Frontal cortex (tissue), 3 donors: ENCODE measurements at regions not wholly inside any gene's neighbourhood (a gene's known extent, or its start where the extent isn't known, plus 50 kb on each side); places are given as distances from the start of the nearest gene placed in this dataset.
A peak's percentile ranks its signal among the peaks of the same experiment; 100 is the strongest.

Experiments
- DNase-seq, 2 donors: peaks; one replicate each; pipeline ENCODE4 v3.0.0; 2012; ENCODE audit warnings: low spot score in 2 of 2
- FAIRE-seq: peaks from 2 replicates; lab custom pipeline; 2012; peaks lifted over from hg19 to GRCh38; lab: Jason Lieb, UNC
- donor health status: control.
- donor health status: control.
- donor health status: control.

- no peak for DNase-seq
- no peak for FAIRE-seq
Observed at GRCh38 chr16:62462971-62463370, 426.7 kb upstream of the CDH8 start.

- no peak for DNase-seq
- FAIRE-seq, result no peak
Observed at GRCh38 chr16:62450291-62450690, 414.1 kb upstream of the CDH8 start.

GRCh38 chr16:62445909-62446308 lies 409.7 kb upstream of the CDH8 start:
- DNase-seq, result no peak
- no peak for FAIRE-seq

GRCh38 chr16:62424206-62424605 lies 388.0 kb upstream of the CDH8 start:
- no peak for FAIRE-seq
- DNase-seq, result no peak

GRCh38 chr16:62408760-62409159 lies 372.5 kb upstream of the CDH8 start:
- no peak for DNase-seq
- FAIRE-seq, result no peak

GRCh38 chr16:62406387-62406786 lies 370.1 kb upstream of the CDH8 start:
- no peak for DNase-seq
- no peak for FAIRE-seq

GRCh38 chr16:62404842-62405611 lies 368.8 kb upstream of the CDH8 start:
- DNase-seq (no peak), FAIRE-seq (no peak)

GRCh38 chr16:62392698-62393097 lies 356.5 kb upstream of the CDH8 start:
- DNase-seq, result no peak
- no peak for FAIRE-seq

- DNase-seq, result no peak
- FAIRE-seq, result no peak
Observed at GRCh38 chr16:62391940-62392339, 355.7 kb upstream of the CDH8 start.

- DNase-seq, result no peak
- FAIRE-seq, result no peak
Observed at GRCh38 chr16:62391134-62391533, 354.9 kb upstream of the CDH8 start.

GRCh38 chr16:62390214-62390613 lies 354.0 kb upstream of the CDH8 start:
- DNase-seq (no peak), FAIRE-seq (no peak)

GRCh38 chr16:62386411-62386810 lies 350.2 kb upstream of the CDH8 start:
- FAIRE-seq, result no peak
- DNase-seq, result no peak

GRCh38 chr16:62383941-62384340 lies 347.7 kb upstream of the CDH8 start:
- FAIRE-seq (no peak), DNase-seq (no peak)

GRCh38 chr16:62370445-62370844 lies 334.2 kb upstream of the CDH8 start:
- FAIRE-seq (no peak), DNase-seq (no peak)

- no peak for FAIRE-seq
- DNase-seq, result peak in 1 of 2 donors; percentile 2
Observed at GRCh38 chr16:62363501-62363900, 327.3 kb upstream of the CDH8 start.

GRCh38 chr16:62353355-62353754 lies 317.1 kb upstream of the CDH8 start:
- FAIRE-seq (no peak), DNase-seq (no peak)

GRCh38 chr16:62342216-62342615 lies 306.0 kb upstream of the CDH8 start:
- FAIRE-seq (no peak), DNase-seq (no peak)

- no peak for DNase-seq
- FAIRE-seq, result no peak
Observed at GRCh38 chr16:62335356-62335755, 299.1 kb upstream of the CDH8 start.

GRCh38 chr16:62321606-62322005 lies 285.4 kb upstream of the CDH8 start:
- DNase-seq (no peak), FAIRE-seq (no peak)

- FAIRE-seq (no peak), DNase-seq (peak in 1 of 2 donors; percentile 8)
Observed at GRCh38 chr16:62298600-62298999, 262.4 kb upstream of the CDH8 start.

- DNase-seq (no peak), FAIRE-seq (no peak)
Observed at GRCh38 chr16:62294213-62294972, 258.2 kb upstream of the CDH8 start.
